K562 (cell line): ENCODE measurements at regions not wholly inside any gene's neighbourhood (a gene's known extent, or its start where the extent isn't known, plus 50 kb on each side); places are given as distances from the start of the nearest gene placed in this dataset.

ENCODE experiments used
- CREM ChIP-seq: IDR thresholded peaks from 2 replicates; pipeline ENCODE4 v1.6.1; 2014; ENCODE audit warnings: antibody characterized with exemption, low read depth
- CXXC5 ChIP-seq: fragments of 250-450 bp; sonication (Bioruptor Pico); IDR thresholded peaks from 2 replicates; pipeline ENCODE4 v1.8.0; 2022; ENCODE audit warnings: inconsistent platforms, mild to moderate bottlenecking, moderate library complexity
- DACH1 ChIP-seq: fragments of 450-650 bp; IDR thresholded peaks from 2 replicates; pipeline ENCODE4 v1.6.1; 2018; ENCODE audit not compliant: partially characterized antibody
- E4F1 ChIP-seq: fragments of 250-450 bp; sonication (Bioruptor Pico); IDR thresholded peaks from 2 replicates; pipeline ENCODE4 v1.5.0; 2021; ENCODE audit warnings: mild to moderate bottlenecking, borderline replicate concordance
- HDAC1 ChIP-seq, 2 experiments: fragments of 450-650 bp; IDR thresholded peaks; 2 replicates each; pipeline ENCODE4 v1.6.1; 2016 to 2017; ENCODE audit warnings: inconsistent platforms in 1 of 2, mild to moderate bottlenecking in 1 of 2, moderate library complexity in 1 of 2
- MLX ChIP-seq, 2 experiments: fragments of 450-650 bp in 1 of 2; sonication (generic) in 1 of 2; formaldehyde crosslinking; conservative IDR thresholded peaks; 2 replicates each; pipeline versions ENCODE4 v1.4.0 to v1.8.1; 2020 to 2022; ENCODE audit warnings: mild to moderate bottlenecking in 1 of 2, missing genetic modification reagents in 1 of 2
- RB1 ChIP-seq: fragments of 450-650 bp; IDR thresholded peaks from 2 replicates; pipeline ENCODE4 v1.6.1; 2017; ENCODE audit warnings: low read depth, mild to moderate bottlenecking
- SIX5 ChIP-seq, 2 experiments: IDR thresholded peaks; 2 replicates each; pipeline ENCODE4 v1.6.1; 2011; ENCODE audit warnings: low read length in 2 of 2, borderline replicate concordance in 1 of 2, low read depth in 1 of 2, mild to moderate bottlenecking in 1 of 2, moderate library complexity in 1 of 2; ENCODE audit not compliant: insufficient read depth in 1 of 2
- SMAD2 ChIP-seq: fragments of 150-350 bp; IDR thresholded peaks from 2 replicates; pipeline ENCODE4 v1.6.1; 2014; ENCODE audit warnings: low read depth, mild to moderate bottlenecking, low read length
- ZHX1 ChIP-seq: fragments of 150-350 bp; conservative IDR thresholded peaks from 2 replicates; pipeline ENCODE4 v1.6.1; 2014; ENCODE audit warnings: low read length
- ZNF354B ChIP-seq: fragments of 250-450 bp; sonication (Bioruptor Pico); IDR thresholded peaks from 2 replicates; pipeline ENCODE4 v1.4.0; 2020
- ZNF41 ChIP-seq: fragments of 250-450 bp; sonication (Bioruptor Pico); conservative IDR thresholded peaks from 2 replicates; pipeline ENCODE4 v1.4.0; 2020; ENCODE audit warnings: mild to moderate bottlenecking
- ZNF609 ChIP-seq: sonication (generic); formaldehyde crosslinking; IDR thresholded peaks from 2 replicates; pipeline ENCODE4 v1.8.1; 2023; ENCODE audit warnings: missing genetic modification reagents, mild to moderate bottlenecking, borderline replicate concordance

- TF ChIP-seq CREM (no peak), HDAC1 (IDR thresholded peaks at IDR 0.05) (no peak), CXXC5 (CRISPR knock-in tag) (no peak), RB1 (no peak), ZNF41 (CRISPR knock-in tag) (no peak), ZNF354B (CRISPR knock-in tag) (no peak), ZHX1 (no peak), DACH1 (no peak), MLX (CRISPR knock-in tag; conservative IDR thresholded peaks at IDR 0.05) (no peak), SMAD2 (no peak), ZNF609 (CRISPR knock-in tag) (no peak), E4F1 (no peak), SIX5 (IDR thresholded peaks at IDR 0.05; ENCODE audit: borderline replicate concordance in 1 of 2, insufficient read depth in 1 of 2, low read depth in 1 of 2, low read length in 2 of 2) (no peak)
Measured at GRCh38 chr13:105530468-105530867, 1005.0 kb downstream of the EFNB2 start (continued).
